DMS 273 (cell line): ENCODE measurements at regions not wholly inside any gene's neighbourhood (a gene's known extent, or its start where the extent isn't known, plus 50 kb on each side); places are given as distances from the start of the nearest gene placed in this dataset.

ENCODE experiments used
- DNase-seq: peaks from one replicate; lab custom pipeline; 2025; ENCODE audit not compliant: unreplicated experiment; lab: John Stamatoyannopoulos, UW

DNA sequence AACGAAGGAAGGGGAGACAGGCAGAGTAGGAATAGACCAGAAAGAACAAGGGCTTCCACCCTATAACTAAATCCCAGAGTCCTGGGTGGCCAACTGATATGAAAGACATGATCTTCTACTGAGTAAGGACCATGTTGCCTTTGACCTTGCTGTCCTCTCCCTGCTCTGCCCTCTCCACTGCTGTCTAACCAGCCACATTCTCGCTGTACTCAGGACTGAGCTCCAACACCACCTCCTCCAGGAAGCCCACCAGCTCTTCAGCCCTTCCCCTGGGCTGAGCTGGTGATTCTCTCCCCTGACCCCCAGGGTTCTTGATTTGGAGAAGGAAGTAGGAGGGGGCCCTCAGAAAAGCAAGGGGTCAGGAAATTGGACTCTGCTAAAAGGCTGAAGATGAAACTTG is 159.2 kb downstream of the DICER1 start:
- DNase-seq, result no peak

DNA sequence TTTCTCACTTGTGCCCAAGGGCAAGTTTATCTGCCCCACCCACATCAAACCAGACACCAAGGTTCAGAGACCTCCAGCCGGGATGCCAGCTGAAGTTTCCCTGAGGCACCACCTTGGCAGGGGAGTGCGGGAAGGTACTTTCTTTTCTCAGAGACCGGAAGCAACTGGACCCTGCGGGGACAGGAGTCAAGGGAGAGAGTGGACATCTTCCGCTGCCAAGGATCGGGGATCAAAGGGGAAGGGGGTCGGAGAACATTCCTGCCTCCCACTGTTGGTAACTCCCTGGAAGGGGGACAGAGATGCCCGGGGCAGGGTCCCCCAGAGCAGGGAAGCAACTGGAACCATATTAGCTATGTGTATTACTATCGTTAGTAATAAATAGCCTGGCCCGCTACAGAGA is 161.8 kb downstream of the DICER1 start:
- DNase-seq, result no peak

DNA sequence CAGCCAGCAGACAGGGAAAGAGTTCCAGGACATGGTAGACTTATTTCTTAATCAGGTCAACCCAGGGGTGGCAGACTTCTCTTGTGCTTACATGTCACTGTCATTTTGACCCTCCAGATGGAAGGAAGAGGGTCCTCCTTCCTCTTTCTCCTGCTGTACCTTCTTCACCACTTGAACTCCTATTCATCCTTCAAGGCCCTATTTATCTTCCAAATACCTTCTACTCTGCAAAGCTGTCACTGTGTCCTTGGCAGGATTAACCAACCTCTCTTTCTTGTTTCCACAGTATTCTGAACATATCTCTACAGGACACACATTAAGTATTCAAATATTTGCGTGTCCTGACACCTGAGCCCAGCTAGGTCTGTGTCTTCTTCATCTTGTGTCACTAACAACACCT is 163.1 kb downstream of the DICER1 start:
- no peak for DNase-seq

DNA sequence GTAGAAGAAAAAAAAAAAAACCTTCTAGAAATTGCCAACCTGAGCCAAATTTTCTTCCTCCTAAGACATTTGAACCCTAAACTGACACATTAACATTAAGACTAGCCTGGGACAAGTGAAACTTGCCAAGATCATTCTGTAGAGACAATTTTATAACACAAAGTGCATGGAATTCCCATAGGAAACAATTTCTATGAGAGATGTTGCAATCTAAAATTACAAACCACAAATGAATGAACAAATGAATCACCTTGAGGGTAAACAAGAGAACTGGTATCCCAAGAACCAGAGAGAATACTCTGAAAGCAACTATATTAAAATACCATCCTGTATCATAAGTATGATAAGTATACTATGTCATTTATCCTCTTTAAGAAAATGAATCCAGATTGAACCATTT is 165.3 kb downstream of the DICER1 start:
- no peak for DNase-seq

DNA sequence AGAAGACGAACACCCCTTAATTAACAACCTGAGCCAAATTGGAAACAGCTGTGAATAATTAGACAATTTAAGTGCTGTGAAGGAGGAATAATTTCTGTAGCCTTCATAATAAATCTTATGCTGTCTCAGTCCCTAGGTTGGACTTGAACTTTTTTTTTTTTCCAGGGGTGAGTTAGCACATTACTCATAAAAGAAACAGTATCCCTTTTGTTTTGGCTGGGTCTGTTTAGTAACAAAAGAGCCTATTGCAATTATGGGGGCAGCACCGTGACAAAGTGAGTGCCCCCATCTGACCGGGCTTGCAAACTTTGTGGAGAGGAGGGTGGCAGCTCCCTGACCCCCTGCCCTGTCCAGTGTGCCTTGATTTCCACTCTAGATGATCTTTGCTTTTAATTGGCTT is 167.4 kb downstream of the DICER1 start:
- no peak for DNase-seq

DNA sequence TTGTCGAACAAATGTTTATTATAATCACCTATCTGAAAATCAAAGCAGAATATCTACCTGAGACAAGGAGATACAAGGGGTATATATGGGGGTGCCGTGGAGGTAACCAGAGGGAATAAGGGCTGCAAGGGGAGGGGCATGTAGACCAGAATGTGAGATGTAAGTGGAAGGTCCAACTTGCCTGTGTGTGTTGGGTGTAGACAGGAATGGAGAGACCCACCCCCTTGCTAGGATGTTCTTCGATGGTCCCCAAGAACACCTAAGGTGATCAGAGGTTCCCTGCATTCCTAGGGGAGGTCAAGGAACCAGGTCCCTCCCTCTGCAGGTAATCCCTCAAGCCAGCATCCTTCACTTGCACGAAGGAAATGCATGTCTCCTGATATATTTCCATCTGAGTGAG is 167.9 kb downstream of the DICER1 start:
- DNase-seq, result no peak

DNA sequence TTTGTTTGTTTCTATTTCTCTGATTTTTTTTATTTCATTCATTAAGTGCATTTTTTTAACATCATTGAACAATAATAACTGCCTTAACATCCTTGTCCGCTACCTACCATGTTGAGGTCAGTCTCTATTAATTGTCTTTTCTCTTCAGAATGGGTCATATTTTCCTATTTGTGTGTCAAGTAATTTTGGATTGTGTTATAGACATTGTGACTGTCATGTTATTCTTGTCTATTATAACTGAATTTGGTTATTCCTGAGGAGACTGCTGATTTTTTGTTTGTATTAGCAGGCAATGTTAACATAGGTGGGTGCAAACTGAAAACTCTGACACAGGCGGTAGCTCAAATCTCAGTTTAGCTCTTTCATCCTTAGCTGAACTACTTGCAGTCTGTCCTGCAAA is 169.9 kb downstream of the DICER1 start:
- DNase-seq, result no peak

DNA sequence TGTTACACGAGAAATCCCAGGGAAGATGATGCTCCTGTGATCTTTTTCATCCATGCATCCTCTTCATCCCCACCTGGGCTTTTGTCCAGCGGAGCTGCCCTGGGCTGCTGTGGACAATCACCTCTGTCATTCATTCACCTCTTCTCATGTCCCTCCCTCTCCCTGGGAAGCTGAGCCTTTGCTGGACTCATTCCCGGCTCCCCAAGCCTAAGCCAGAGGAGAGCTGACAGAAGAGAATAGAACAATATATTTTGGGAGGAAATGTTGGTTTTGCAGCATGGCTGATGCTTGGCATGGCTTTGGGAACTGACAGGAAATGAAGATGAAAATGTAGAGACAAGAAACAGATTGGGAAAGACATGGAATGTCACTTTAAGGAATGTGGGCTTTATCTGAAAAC is 177.4 kb downstream of the DICER1 start:
- DNase-seq, result no peak

DNA sequence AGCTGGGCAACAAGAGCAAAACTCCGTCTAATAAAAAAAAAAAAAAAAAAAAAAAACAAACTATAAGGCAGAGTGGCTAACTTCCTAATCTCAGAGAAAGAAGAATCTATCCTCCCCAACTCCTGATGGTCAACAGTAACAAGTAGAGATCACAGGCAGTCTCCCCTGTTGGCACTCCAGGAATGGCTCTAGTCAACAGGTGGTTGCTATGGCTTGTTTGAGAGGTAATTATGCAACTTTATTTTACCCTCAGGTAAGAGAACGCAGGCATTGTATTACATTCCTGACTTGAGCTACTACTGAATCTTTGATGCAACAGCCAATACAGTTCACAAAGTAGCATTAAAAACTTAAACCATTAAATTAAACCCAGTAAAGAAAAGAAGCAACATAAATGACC is 180.3 kb downstream of the DICER1 start:
- DNase-seq, result no peak

DNA sequence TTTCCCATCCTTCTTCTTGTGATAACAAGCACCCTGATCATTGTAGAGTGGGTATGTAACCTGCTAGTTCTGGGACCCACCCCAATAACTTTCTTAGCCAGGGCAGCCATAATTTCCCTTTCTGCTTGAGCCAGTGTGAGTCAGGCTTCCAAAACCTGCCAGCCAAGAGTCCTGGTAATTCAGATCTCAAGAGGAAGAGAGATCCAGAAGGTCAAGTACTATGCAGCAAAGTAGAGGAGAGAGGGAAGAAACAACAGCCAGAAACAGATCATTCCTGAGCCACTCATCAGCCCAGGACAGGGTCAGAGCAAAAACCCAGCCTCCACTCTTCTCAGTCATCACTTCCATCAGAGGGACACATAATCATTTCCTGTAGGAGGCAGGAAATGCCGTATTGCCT is 182.0 kb downstream of the DICER1 start:
- no peak for DNase-seq

DNA sequence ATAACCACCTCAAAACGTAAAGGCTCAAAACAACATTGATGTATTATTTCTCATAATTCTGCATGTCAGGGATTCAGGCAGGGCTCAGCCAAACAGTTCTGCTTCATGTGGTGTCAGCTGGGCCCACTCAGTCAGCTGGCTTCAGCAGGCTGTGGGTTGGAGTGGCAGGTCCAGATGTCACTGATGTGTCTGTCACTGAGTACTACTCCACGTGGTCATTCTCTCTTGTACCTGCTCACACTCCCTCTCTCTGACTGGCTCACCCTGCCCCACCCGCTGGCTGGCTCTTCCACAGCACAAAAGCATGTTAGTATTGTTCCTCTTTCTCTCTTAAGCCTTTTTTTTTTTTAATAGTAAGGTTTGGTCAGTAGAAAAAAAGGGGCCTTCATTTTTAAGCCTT is 182.4 kb downstream of the DICER1 start:
- peak; percentile 6 for DNase-seq

DNA sequence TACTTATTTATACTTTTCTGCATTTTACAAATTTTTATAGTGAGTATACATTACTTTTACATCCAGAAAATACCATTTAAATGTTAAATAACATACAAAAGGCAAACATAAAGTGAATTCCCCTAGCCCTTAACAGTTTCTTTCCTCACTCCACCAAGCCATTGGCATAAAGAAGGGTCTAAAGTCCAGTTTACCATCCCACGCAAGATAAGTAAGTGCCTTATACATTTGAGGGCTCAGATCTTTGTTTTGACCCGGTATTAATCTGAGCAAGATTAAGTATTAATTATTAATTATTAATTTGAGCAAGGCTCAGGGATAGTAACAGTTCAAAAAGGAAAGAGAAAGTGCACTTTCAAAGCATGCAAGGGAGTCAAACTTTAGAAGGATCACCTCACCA is 182.9 kb downstream of the DICER1 start:
- DNase-seq, result no peak

DNA sequence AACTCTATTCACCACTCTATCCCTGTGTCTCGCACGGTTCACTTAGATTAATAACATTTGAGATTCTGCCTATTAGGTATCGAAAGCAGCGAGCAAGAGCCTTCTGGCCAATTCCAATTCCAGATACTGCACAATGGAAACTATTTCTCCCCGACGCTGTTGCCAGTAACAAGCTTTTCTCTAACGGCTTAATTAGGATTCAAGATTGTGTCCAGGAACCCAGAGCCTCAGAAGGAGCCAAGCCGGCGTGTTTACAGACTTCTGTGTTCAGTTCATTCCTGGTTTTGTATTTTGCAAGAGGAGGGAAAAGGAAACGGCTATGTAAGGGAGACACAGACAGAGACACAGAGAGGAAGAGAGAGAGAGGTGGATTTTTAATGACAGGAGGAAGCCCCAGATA is 185.6 kb downstream of the DICER1 start:
- DNase-seq, result no peak

DNA sequence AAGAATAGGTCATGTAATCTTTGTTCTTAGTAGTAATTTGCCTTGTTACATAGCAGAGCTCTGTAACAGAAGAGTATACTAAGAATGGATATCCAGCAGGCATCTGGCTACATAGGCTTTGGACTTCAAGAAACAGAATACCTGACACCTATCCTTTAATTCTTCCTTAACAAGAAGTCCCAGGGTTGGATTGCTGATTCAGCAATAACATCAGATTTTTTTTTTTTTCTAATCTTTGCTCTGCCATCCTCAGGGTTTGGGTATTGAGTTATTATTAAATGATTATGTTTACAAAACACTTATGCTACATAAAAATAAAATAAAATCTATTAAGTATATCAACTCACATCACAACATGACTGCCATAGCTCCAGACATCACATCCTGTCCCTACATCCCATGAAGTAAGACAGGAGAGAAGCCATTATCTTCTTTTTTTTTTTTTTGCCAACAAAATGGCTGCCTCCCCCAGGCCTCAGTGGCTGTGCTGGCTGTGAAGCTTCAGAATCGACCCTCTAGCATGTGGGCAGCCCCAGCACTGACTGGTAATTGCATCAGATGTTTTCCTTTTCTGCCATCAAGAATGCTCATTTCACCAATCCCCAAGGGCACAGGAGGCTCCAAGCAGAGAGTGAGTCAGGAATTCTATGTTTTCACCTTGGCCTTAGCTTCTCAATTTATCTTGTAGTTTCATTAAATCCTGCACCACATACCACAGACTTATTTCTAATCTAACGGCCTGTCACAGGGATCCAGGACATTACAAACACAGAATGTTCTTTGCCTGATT is 186.2 kb downstream of the DICER1 start:
- no peak for DNase-seq

DNA sequence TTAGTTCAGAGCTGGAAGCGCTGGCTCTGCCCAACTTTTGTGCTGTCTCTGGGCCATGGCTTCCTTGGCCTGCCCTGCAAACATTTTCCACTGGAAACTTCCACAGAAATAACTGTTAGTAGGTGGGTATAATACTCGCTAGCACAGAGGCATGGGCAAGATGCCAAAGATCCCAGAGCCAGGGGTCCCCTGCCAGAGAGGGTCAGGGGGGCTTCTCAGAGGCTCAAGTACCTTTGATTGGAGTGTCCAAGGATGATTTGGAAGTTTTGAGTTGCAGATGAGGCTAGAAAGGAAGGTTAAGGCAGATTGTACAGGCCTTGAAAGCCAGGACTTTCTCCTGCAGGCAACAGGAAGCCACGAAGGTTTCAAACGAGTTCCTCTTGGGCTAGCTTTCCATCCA is 187.6 kb downstream of the DICER1 start:
- no peak for DNase-seq

DNA sequence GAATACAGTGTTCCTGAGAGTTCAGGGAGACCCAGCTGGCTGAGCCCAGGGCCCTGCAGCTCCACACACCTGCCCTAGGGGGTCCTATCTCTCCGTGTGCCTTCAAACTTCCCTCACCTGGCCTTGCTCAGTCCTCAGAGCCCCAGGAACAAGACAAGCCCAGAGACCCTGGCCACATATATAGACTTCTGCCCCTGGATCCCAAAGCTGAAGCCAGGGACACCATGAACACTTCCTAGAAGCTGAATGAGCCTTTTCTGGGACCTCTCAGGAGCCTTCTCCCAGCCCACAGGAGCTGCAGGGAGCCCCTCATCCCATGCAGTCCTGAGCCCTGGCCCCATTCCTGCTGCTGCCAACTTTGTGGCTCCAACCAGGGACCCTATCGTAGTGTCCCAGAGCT is 190.5 kb downstream of the DICER1 start:
- DNase-seq, result no peak

DNA sequence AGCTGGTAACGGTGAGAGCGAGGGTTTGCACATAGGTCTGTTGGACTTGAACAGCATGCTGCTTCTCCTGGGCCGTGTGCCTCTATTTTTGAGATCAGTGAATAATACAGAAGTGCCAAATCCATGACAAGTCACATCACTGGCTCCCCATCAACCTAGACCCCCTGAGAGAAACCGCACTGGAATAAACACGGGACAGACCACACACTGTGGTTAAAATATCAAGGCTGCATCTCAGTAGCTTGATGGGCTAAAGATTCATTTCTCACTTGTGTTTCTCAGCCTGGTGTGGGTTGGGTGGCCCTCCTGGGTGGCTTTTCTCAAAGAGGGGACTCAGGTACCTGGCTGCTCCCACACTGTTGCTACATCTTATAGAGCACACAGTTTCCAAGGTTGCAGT is 191.0 kb downstream of the DICER1 start:
- DNase-seq, result no peak

DNA sequence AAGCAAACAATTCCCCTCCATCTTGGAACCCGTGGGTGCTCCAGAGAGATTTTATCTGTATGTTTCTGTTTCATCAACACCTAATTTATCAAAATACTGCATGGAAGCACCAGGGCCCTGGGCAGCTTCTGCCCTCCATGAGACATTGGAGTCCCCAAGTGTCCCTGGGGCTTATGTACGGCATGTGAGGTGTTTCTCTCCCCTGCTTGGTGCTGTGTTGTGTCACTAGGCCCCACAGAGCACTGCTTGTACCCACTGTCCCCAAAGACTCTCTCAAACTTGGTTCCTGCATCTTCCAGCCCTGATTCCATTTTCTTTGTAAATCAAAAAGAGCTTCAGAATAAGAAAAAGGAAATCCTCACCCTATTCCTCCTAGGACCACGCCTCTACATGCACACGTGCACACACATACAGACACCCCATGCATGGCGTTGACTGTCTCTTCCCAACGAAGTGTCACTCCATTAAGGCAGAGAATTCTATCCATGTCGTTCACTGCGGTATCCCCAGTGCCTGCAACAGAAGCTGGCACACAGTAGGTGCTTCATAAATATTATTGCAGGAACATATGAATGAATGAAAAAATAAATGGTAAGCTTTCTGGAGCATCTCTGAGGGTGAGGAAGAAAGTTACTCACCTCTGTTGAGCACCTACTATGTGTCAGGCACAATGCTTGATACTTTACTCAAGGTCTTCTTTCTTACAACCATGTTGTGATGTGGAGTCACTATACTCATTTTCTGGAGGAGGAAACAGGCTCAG is 191.6 kb downstream of the DICER1 start:
- DNase-seq, result no peak

DNA sequence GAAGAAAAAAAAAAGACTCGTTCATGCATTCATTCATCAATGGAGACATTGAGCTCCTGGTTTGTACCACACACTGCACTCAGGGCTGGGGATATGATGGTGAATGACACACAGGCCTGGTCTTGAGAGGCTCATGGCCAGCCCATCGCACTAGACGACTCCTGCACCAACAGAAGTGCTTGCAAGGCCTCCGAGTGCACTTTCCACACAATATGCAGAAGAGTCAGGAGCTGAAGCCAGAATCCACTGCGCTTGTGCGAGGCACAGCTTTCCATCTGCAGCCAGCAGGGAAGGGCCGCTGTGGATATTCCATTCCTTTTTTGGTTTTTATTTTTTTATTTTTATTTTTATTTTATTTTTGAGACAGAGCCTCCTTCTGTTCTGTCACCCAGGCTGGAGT is 192.4 kb downstream of the DICER1 start:
- DNase-seq, result no peak

DNA sequence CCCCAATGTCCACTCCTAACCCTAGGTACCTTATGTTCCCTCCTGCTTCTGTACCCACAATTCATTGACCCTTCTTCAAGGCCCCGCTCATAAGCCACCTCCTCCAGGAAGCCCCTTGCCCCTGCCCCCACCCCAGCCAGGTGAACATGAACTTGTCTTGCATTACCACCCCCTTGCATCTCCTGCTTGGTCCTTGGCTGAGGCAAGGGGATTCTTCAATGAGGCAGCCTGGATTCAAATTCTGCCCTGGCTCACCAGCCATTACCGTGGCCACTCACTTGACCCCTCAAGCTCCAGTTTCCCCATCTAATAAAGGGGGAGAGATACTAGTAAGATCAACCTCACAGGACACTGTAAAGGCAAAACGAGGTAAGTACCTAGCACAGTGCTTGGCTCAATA is 193.1 kb downstream of the DICER1 start:
- no peak for DNase-seq

DNA sequence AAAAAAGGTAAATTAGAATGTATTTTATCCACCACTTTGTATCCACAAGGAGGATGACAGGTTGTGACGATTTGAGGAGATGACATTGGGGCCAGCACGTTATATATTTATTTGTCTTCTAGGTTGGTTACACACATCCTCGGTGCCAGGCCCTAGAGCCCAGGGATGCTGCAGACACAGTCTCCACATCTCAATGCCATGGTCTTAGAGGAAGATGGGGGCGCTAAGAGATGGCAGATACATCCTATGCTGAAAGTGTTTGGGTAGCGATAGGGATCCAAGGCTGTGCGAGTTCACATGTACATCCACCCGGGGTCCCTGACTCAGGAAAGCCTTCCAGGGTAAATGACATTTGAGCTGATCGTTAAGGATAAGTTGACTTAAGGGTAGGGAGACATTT is 193.1 kb upstream of the GSC start:
- no peak for DNase-seq

DNA sequence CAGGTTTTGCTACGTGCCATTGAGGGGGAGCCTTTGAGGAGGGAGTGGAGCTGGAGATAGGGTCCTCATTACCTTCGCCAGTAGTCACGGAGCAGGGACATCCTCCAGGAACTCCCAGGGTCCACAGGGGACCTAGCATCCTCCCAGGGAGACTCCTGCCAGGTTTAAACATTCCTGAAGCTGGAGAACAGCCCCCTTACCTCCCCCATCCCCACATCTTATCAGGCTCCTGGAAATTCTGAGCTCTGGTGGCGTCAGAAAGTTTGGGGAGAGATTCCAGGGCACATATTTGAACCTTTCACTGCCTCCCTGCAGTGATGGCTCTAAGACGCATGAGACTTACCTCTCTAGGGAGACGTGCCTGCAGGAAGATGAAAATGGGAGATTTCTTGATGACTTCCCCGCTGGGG is 192.3 kb upstream of the GSC start:
- no peak for DNase-seq
